ENCODE measurements at regions not wholly inside any gene's neighbourhood (a gene's known extent, or its start where the extent isn't known, plus 50 kb on each side); places are given as distances from the start of the nearest gene placed in this dataset.

- TF ChIP-seq HDGF (IDR thresholded peaks at IDR 0.05; ENCODE audit: borderline replicate concordance) (no peak), FOXK2 (IDR thresholded peaks at IDR 0.05) (no peak), PKNOX1 (IDR thresholded peaks at IDR 0.05) (no peak), L3MBTL2 (conservative IDR thresholded peaks at IDR 0.05) (no peak), TARDBP (IDR thresholded peaks at IDR 0.05) (no peak)
Observed at GRCh38 chr11:34731603-34732002, 110.7 kb downstream of the EHF start.

Measured in HEK293T (cell line).